ENCODE measurements at regions not wholly inside any gene's neighbourhood (a gene's known extent, or its start where the extent isn't known, plus 50 kb on each side); places are given as distances from the start of the nearest gene placed in this dataset.
A peak's percentile ranks its signal among the peaks of the same experiment; 100 is the strongest.

- Histone ChIP-seq H3K4me3 (ENCODE audit: low read length) (no peak overlapping the region), H3K9ac (ENCODE audit: low read length) (no peak overlapping the region), H3K27me3 (replicated peaks; ENCODE audit: control insufficient read depth, insufficient read depth, low read length) (peaks cover 31% of the 10 kb centered on the region), H3K36me3 (ENCODE audit: control insufficient read depth, insufficient read depth, low read length, severe bottlenecking) (no peaks in the 10 kb centered on the region), H3K4me1 (ENCODE audit: control insufficient read depth, insufficient read depth, low read length) (peaks cover 6% of the 10 kb centered on the region), H3K9me3 (ENCODE audit: control insufficient read depth, low read length) (no peaks in the 10 kb centered on the region)
- DNase-seq (ENCODE audit: low read depth), result no peak
Measured at GRCh38 chr4:183563874-183564273, 59.0 kb downstream of the ING2 start.

- no peak overlapping the region for H3K4me3 ChIP-seq (ENCODE audit: low read length)
- peaks cover 6% of the 10 kb centered on the region for H3K4me1 ChIP-seq (ENCODE audit: control insufficient read depth, insufficient read depth, low read length)
- H3K27me3 ChIP-seq (replicated peaks; ENCODE audit: control insufficient read depth, insufficient read depth, low read length), result peaks cover 9% of the 10 kb centered on the region
- peak; percentile 62 for DNase-seq (ENCODE audit: low read depth)
- peaks cover 7% of the 10 kb centered on the region for H3K9me3 ChIP-seq (ENCODE audit: control insufficient read depth, low read length)
- H3K36me3 ChIP-seq (ENCODE audit: control insufficient read depth, insufficient read depth, low read length, severe bottlenecking), result no peaks in the 10 kb centered on the region
- H3K9ac ChIP-seq (ENCODE audit: low read length), result no peak overlapping the region
Measured at GRCh38 chr4:183571350-183571941, 66.6 kb downstream of the ING2 start.

- no peak overlapping the region for H3K9ac ChIP-seq (ENCODE audit: low read length)
- no peaks in the 10 kb centered on the region for H3K36me3 ChIP-seq (ENCODE audit: control insufficient read depth, insufficient read depth, low read length, severe bottlenecking)
- H3K4me3 ChIP-seq (ENCODE audit: low read length), result no peak overlapping the region
- no peaks in the 10 kb centered on the region for H3K27me3 ChIP-seq (replicated peaks; ENCODE audit: control insufficient read depth, insufficient read depth, low read length)
- peaks cover 16% of the 10 kb centered on the region for H3K4me1 ChIP-seq (ENCODE audit: control insufficient read depth, insufficient read depth, low read length)
- peaks cover 16% of the 10 kb centered on the region for H3K9me3 ChIP-seq (ENCODE audit: control insufficient read depth, low read length)
- peak; percentile 68 for DNase-seq (ENCODE audit: low read depth)
Measured at GRCh38 chr4:183576701-183577404, 72.0 kb downstream of the ING2 start.

- H3K9ac ChIP-seq (ENCODE audit: low read length), result no peak overlapping the region
- peaks cover 16% of the 10 kb centered on the region for H3K4me1 ChIP-seq (ENCODE audit: control insufficient read depth, insufficient read depth, low read length)
- no peaks in the 10 kb centered on the region for H3K27me3 ChIP-seq (replicated peaks; ENCODE audit: control insufficient read depth, insufficient read depth, low read length)
- H3K36me3 ChIP-seq (ENCODE audit: control insufficient read depth, insufficient read depth, low read length, severe bottlenecking), result no peaks in the 10 kb centered on the region
- no peak for DNase-seq (ENCODE audit: low read depth)
- no peak overlapping the region for H3K4me3 ChIP-seq (ENCODE audit: low read length)
- peaks cover 9% of the 10 kb centered on the region for H3K9me3 ChIP-seq (ENCODE audit: control insufficient read depth, low read length)
Measured at GRCh38 chr4:183580370-183580769, 75.5 kb downstream of the ING2 start.

- Histone ChIP-seq H3K9ac (ENCODE audit: low read length) (no peak overlapping the region), H3K4me3 (ENCODE audit: low read length) (no peak overlapping the region), H3K4me1 (ENCODE audit: control insufficient read depth, insufficient read depth, low read length) (peaks cover 13% of the 10 kb centered on the region), H3K27me3 (replicated peaks; ENCODE audit: control insufficient read depth, insufficient read depth, low read length) (no peaks in the 10 kb centered on the region), H3K36me3 (ENCODE audit: control insufficient read depth, insufficient read depth, low read length, severe bottlenecking) (no peaks in the 10 kb centered on the region), H3K9me3 (ENCODE audit: control insufficient read depth, low read length) (peaks cover 9% of the 10 kb centered on the region)
- DNase-seq (ENCODE audit: low read depth), result no peak
Measured at GRCh38 chr4:183580849-183581248, 76.0 kb downstream of the ING2 start.

- Histone ChIP-seq H3K4me3 (ENCODE audit: low read length) (no peak overlapping the region), H3K9ac (ENCODE audit: low read length) (no peak overlapping the region), H3K4me1 (ENCODE audit: control insufficient read depth, insufficient read depth, low read length) (peaks cover 35% of the 10 kb centered on the region), H3K9me3 (ENCODE audit: control insufficient read depth, low read length) (no peaks in the 10 kb centered on the region), H3K36me3 (ENCODE audit: control insufficient read depth, insufficient read depth, low read length, severe bottlenecking) (no peaks in the 10 kb centered on the region), H3K27me3 (replicated peaks; ENCODE audit: control insufficient read depth, insufficient read depth, low read length) (no peaks in the 10 kb centered on the region)
- no peak for DNase-seq (ENCODE audit: low read depth)
Measured at GRCh38 chr4:183586824-183587223, 72.2 kb downstream of the RWDD4 start.

GRCh38 chr4:183588169-183588675 lies 70.8 kb downstream of the RWDD4 start:
- H3K4me1 ChIP-seq (ENCODE audit: control insufficient read depth, insufficient read depth, low read length), result peaks cover 35% of the 10 kb centered on the region
- H3K4me3 ChIP-seq (ENCODE audit: low read length), result peak overlapping the region; percentile 43
- DNase-seq (ENCODE audit: low read depth), result peak; percentile 8
- peak overlapping the region; percentile 61 for H3K9ac ChIP-seq (ENCODE audit: low read length)
- no peaks in the 10 kb centered on the region for H3K36me3 ChIP-seq (ENCODE audit: control insufficient read depth, insufficient read depth, low read length, severe bottlenecking)
- H3K27me3 ChIP-seq (replicated peaks; ENCODE audit: control insufficient read depth, insufficient read depth, low read length), result no peaks in the 10 kb centered on the region
- H3K9me3 ChIP-seq (ENCODE audit: control insufficient read depth, low read length), result no peaks in the 10 kb centered on the region

- Histone ChIP-seq H3K4me1 (ENCODE audit: control insufficient read depth, insufficient read depth, low read length) (peaks cover 35% of the 10 kb centered on the region), H3K9ac (ENCODE audit: low read length) (peak overlapping the region; percentile 53)
Measured at GRCh38 chr4:183588691-183589090, 70.3 kb downstream of the RWDD4 start.

GRCh38 chr4:183589461-183590099 lies 69.4 kb downstream of the RWDD4 start:
- peaks cover 35% of the 10 kb centered on the region for H3K4me1 ChIP-seq (ENCODE audit: control insufficient read depth, insufficient read depth, low read length)
- H3K4me3 ChIP-seq (ENCODE audit: low read length), result no peak overlapping the region
- H3K36me3 ChIP-seq (ENCODE audit: control insufficient read depth, insufficient read depth, low read length, severe bottlenecking), result no peaks in the 10 kb centered on the region
- H3K9me3 ChIP-seq (ENCODE audit: control insufficient read depth, low read length), result no peaks in the 10 kb centered on the region
- peak; percentile 24 for DNase-seq (ENCODE audit: low read depth)
- H3K27me3 ChIP-seq (replicated peaks; ENCODE audit: control insufficient read depth, insufficient read depth, low read length), result no peaks in the 10 kb centered on the region
- no peak overlapping the region for H3K9ac ChIP-seq (ENCODE audit: low read length)

More at GRCh38 chr4:183588691-183589090, 70.3 kb downstream of the RWDD4 start:
- H3K27me3 ChIP-seq (replicated peaks; ENCODE audit: control insufficient read depth, insufficient read depth, low read length), result no peaks in the 10 kb centered on the region
- H3K9me3 ChIP-seq (ENCODE audit: control insufficient read depth, low read length), result no peaks in the 10 kb centered on the region
- no peaks in the 10 kb centered on the region for H3K36me3 ChIP-seq (ENCODE audit: control insufficient read depth, insufficient read depth, low read length, severe bottlenecking)
- peak overlapping the region; percentile 43 for H3K4me3 ChIP-seq (ENCODE audit: low read length)
- no peak for DNase-seq (ENCODE audit: low read depth)
